ENCODE measurements at regions not wholly inside any gene's neighbourhood (a gene's known extent, or its start where the extent isn't known, plus 50 kb on each side); places are given as distances from the start of the nearest gene placed in this dataset.

- TF ChIP-seq EP300 (IDR thresholded peaks at IDR 0.05) (no peak), CTCF (IDR thresholded peaks at IDR 0.05) (no peak), POLR2A (IDR thresholded peaks at IDR 0.05; ENCODE audit: low read depth) (no peak)
Observed at GRCh38 chr11:129639300-129639699, 176.3 kb upstream of the TMEM45B start.

Data from esophagus muscularis mucosa (tissue), 4 donors.